ENCODE measurements at regions not wholly inside any gene's neighbourhood (a gene's known extent, or its start where the extent isn't known, plus 50 kb on each side); places are given as distances from the start of the nearest gene placed in this dataset.

DNA sequence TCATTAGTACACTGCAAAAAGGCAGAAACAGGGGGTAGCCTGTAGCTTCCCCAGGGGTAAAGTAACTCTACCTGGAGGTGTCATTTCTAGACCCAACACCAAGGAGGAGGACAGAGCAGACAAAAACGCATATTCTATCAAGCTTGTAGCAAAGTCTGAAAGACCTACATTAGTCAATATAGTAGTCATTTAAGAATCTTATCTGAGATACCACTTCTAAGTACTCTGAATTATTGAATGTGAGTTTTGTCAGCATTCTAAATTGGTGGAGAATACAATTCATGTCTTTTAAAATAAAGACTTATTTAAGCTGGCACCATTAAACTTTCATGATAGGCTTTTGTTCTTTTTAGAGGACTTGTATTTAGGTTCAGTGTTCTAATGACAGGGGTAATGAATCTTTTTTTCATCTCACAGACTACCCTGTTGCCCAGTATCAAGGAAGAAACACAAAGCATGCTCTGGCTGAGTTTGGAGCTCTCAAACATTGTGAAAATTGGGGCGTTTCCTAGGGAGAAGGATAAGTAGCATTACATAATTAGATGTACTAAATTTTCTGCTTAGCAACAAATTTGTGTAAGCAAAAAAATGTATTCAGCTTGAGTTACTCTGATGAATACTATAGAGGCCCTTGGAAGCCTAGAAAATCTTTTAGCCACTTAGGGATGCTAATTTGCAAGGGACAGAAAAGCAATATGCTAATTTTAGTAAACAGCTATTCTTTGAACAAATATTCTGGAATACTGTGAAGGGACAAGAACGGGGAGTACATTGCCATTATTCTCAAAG, 255.4 kb upstream of the HSF2 start:
- ChIA-PET POLR2A (ENCODE audit: unreplicated experiment) (no interaction called here), CTCF (no interaction called here)
- no peak for ATAC-seq

DNA sequence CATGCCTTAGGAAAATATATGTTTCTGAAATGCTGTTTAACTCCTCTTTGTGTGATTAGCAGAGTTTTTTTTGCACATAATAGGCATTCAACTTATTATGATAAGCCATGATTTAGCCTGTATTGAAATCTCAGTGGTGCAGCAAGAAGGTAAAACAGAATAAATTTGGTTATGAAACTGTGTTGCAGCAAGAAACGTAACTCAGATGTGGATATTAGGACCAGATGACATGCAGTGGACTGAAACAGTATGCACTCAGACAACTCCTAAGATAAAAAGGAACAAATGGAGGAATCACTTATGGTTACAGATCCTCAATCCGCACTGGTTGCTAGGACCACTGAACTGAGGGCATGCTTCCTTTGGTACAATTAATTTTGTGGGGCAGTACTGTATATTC, 254.2 kb upstream of the HSF2 start:
- Histone ChIP-seq H3K27ac (ENCODE audit: low read length) (no peak overlapping the region), H3K4me1 (ENCODE audit: insufficient read depth, low read length) (no peaks in the 10 kb centered on the region), H3K27me3 (ENCODE audit: low read length) (peaks cover 13% of the 10 kb centered on the region; the same call in 1 of the 2 replicates), H2AFZ (ENCODE audit: low read length) (no peak overlapping the region), H3K9me2 (replicated peaks; ENCODE audit: low read length) (no peaks in the 10 kb centered on the region), H4K20me1 (ENCODE audit: low read length) (no peaks in the 10 kb centered on the region), H3K9ac (ENCODE audit: low read length) (no peak overlapping the region), H3K4me3 (ENCODE audit: low read length) (no peak overlapping the region), H3K4me2 (ENCODE audit: low read length) (no peak overlapping the region), H3K36me3 (ENCODE audit: low read depth, low read length) (no peaks in the 10 kb centered on the region), H3K79me2 (ENCODE audit: low read length) (no peaks in the 10 kb centered on the region), H3F3A (ENCODE audit: low read length, unreplicated experiment) (no peaks in the 10 kb centered on the region), H3K9me3 (ENCODE audit: low read length) (no peaks in the 10 kb centered on the region)
- TF ChIP-seq CTCF (conservative IDR thresholded peaks at IDR 0.05; ENCODE audit: low read depth, low read length): no peak
- TF ChIP-seq EZH2 (IDR thresholded peaks at IDR 0.05; ENCODE audit: low read length, unreplicated experiment): no peak
- BruUV-seq (replicated peaks): no TSS peak
- intact Hi-C loops (cut with micrococcal nuclease): no loop called here
- CTCF ChIA-PET: no interaction called here
- DNase-seq (no peak), ATAC-seq (no peak)
- POLR2A ChIA-PET (ENCODE audit: unreplicated experiment): no interaction called here

More for the DNA sequence above, 255.4 kb upstream of the HSF2 start:
- H3K36me3 ChIP-seq (ENCODE audit: low read depth, low read length): no peaks in the 10 kb centered on the region
- H3K27me3 ChIP-seq (ENCODE audit: low read length): peaks cover 13% of the 10 kb centered on the region; the same call in 1 of the 2 replicates
- H3K9me3 ChIP-seq (ENCODE audit: low read length): no peaks in the 10 kb centered on the region
- no peak overlapping the region for H3K9ac ChIP-seq (ENCODE audit: low read length)
- H3K79me2 ChIP-seq (ENCODE audit: low read length): no peaks in the 10 kb centered on the region
- no peak for DNase-seq
- no peak overlapping the region for H3K4me2 ChIP-seq (ENCODE audit: low read length)
- TF ChIP-seq EZH2 (IDR thresholded peaks at IDR 0.05; ENCODE audit: low read length, unreplicated experiment) (no peak), CTCF (conservative IDR thresholded peaks at IDR 0.05; ENCODE audit: low read depth, low read length) (no peak), EZH2phosphoT487 (IDR thresholded peaks at IDR 0.05; ENCODE audit: borderline replicate concordance, low read length) (no peak)
- H3K4me1 ChIP-seq (ENCODE audit: insufficient read depth, low read length): no peaks in the 10 kb centered on the region
- H3F3A ChIP-seq (ENCODE audit: low read length, unreplicated experiment): no peaks in the 10 kb centered on the region
- no TSS peak for BruUV-seq (replicated peaks)
- H3K4me3 ChIP-seq (ENCODE audit: low read length): no peak overlapping the region
- no peaks in the 10 kb centered on the region for H4K20me1 ChIP-seq (ENCODE audit: low read length)
- no peak overlapping the region for H2AFZ ChIP-seq (ENCODE audit: low read length)
- H3K9me2 ChIP-seq (replicated peaks; ENCODE audit: low read length): no peaks in the 10 kb centered on the region
- intact Hi-C loops (cut with micrococcal nuclease): no loop called here
- H3K27ac ChIP-seq (ENCODE audit: low read length): no peak overlapping the region

DNA sequence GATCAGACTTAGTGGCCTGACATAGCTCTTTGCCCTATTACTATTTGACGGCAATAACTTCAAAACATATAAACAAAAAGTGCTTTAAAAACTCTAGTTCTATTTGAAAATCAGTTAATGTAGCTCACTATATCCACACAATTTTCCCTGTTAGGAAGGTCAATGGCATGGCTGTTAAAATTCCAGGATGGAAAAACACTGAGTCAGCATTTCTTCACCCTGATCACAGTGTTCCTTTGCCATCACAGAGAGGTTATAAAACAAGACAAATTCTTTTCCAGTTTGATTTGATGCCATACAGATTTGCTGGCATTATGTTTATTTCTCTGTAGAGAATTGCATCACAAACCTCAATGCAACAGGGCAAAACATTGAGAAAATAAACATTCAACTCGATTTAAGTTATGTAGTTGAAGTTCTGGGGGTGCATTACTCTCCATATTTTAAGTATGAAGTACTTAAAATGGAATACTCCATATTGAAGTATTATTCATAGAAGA, 253.7 kb upstream of the HSF2 start:
- H3K4me2 ChIP-seq (ENCODE audit: low read length): no peak overlapping the region
- H3K27ac ChIP-seq (ENCODE audit: low read length): no peak overlapping the region
- no peaks in the 10 kb centered on the region for H4K20me1 ChIP-seq (ENCODE audit: low read length)
- no peak for DNase-seq
- H3K9me3 ChIP-seq (ENCODE audit: low read length): no peaks in the 10 kb centered on the region
- no peak for ATAC-seq
- intact Hi-C loops (cut with micrococcal nuclease): no loop called here
- H2AFZ ChIP-seq (ENCODE audit: low read length): no peak overlapping the region
- no peaks in the 10 kb centered on the region for H3K79me2 ChIP-seq (ENCODE audit: low read length)
- POLR2A ChIA-PET (ENCODE audit: unreplicated experiment): no interaction called here
- TF ChIP-seq CTCF (conservative IDR thresholded peaks at IDR 0.05; ENCODE audit: low read depth, low read length) (no peak), EZH2 (IDR thresholded peaks at IDR 0.05; ENCODE audit: low read length, unreplicated experiment) (no peak), EZH2phosphoT487 (IDR thresholded peaks at IDR 0.05; ENCODE audit: borderline replicate concordance, low read length) (no peak)
- H3K9ac ChIP-seq (ENCODE audit: low read length): no peak overlapping the region
- H3K4me3 ChIP-seq (ENCODE audit: low read length): no peak overlapping the region
- H3K36me3 ChIP-seq (ENCODE audit: low read depth, low read length): no peaks in the 10 kb centered on the region
- BruUV-seq (replicated peaks): no TSS peak
- no peaks in the 10 kb centered on the region for H3F3A ChIP-seq (ENCODE audit: low read length, unreplicated experiment)
- CTCF ChIA-PET: no interaction called here
- H3K9me2 ChIP-seq (replicated peaks; ENCODE audit: low read length): no peaks in the 10 kb centered on the region
- H3K27me3 ChIP-seq (ENCODE audit: low read length): peaks cover 13% of the 10 kb centered on the region; the same call in 1 of the 2 replicates
- no peaks in the 10 kb centered on the region for H3K4me1 ChIP-seq (ENCODE audit: insufficient read depth, low read length)

All from PC-3 (cell line).